ENCODE measurements at regions not wholly inside any gene's neighbourhood (a gene's known extent, or its start where the extent isn't known, plus 50 kb on each side); places are given as distances from the start of the nearest gene placed in this dataset.

DNA sequence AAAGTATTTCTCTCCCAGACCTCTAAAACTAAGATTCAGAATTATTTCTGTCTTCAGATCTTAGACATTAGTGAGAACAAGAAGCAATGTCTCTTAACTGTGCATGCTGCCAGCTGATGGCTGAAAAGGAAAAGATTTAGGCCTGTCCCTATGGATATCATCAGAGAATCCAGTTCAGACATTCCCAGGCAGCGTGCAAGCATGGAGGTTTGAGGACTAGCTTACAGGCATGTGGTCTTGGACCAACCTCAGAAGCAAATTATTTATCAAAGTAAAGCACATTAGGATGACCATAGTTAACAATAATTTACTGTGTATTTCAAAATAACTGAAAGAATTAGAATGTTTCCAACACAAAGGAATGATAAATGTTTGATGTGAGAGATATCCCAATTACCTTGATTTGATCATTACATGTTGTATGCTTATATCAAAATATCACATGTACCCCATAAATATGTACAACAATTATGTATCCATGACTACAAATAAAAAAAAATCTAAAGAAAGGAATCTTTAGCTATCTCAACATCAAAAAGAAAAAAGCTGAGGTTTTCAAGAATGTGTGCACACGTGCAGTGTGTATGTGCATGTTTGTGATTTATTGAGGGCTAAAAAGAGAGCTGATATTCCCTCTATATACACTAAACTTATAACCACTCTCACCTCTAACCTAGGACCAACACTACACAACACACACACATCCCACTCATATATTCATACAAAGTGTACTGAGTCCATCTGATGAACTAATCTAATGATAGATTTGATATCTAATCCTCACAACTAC is 108.9 kb upstream of the THBS1 start:
- POLR2A ChIA-PET (ENCODE audit: partially characterized antibody) = interaction anchor here (0.7 to 2.0 kb wide), 2 partner anchors 108 kb away, joined by 3 to 5 read pairs; partner anchors contain the start of gene THBS1
- Histone ChIP-seq H3K56ac (replicated peaks; ENCODE audit: insufficient read length, low read depth, low read length) (no peak overlapping the region), H3K4me2 (ENCODE audit: insufficient read depth in 1 of 2, low read depth in 2 of 2, low read length in 2 of 2) (no peak overlapping the region), H4K8ac (ENCODE audit: extremely low read depth, insufficient read depth, low read length) (no peak overlapping the region), H3K27ac (ENCODE audit: low read depth, low read length) (no peak overlapping the region), H4K5ac (ENCODE audit: insufficient read length, low read depth, low read length) (no peak overlapping the region), H3K4ac (replicated peaks; ENCODE audit: insufficient read length, low read depth, low read length) (no peak overlapping the region), H3K18ac (ENCODE audit: extremely low read depth, low read length) (no peak overlapping the region), H3K79me1 (ENCODE audit: low read depth, low read length) (no peaks in the 10 kb centered on the region), H2AFZ (ENCODE audit: low read length) (no peak overlapping the region), H4K91ac (replicated peaks; ENCODE audit: insufficient read length, low read length) (no peak overlapping the region), H3K27me3 (replicated peaks in 1 of 4; ENCODE audit: control insufficient read depth in 3 of 4, extremely low read depth in 1 of 4, insufficient read depth in 3 of 4, low read length in 3 of 4) (no peaks in the 10 kb centered on the region), H3K9ac (replicated peaks in 1 of 4; ENCODE audit: extremely low read depth in 1 of 4, low read depth in 3 of 4, low read length in 3 of 4) (no peak overlapping the region), H3K9me3 (ENCODE audit: insufficient read depth in 2 of 2, low read depth in 1 of 2, low read length in 1 of 2) (no peaks in the 10 kb centered on the region), H2BK5ac (ENCODE audit: low read depth, low read length) (no peak overlapping the region), H2BK120ac (replicated peaks; ENCODE audit: low read depth, low read length) (no peak overlapping the region), H4K20me1 (replicated peaks in 1 of 2; ENCODE audit: control insufficient read depth in 1 of 2, insufficient read depth in 2 of 2, low read length in 2 of 2) (no peaks in the 10 kb centered on the region), H2AK5ac (ENCODE audit: low read depth, low read length) (no peak overlapping the region), H2BK12ac (ENCODE audit: low read depth, low read length) (no peak overlapping the region), H3K23me2 (ENCODE audit: low read depth, low read length) (no peaks in the 10 kb centered on the region), H3K79me2 (ENCODE audit: control insufficient read depth in 1 of 2, insufficient read depth in 2 of 2, low read length in 2 of 2) (no peaks in the 10 kb centered on the region), H3K14ac (ENCODE audit: insufficient read length) (no peak overlapping the region), H3K36me3 (ENCODE audit: control insufficient read depth in 2 of 4, insufficient read depth in 4 of 4, low read length in 3 of 4) (no peaks in the 10 kb centered on the region), H2BK20ac (ENCODE audit: low read length) (no peak overlapping the region), H3K4me1 (replicated peaks in 1 of 4; ENCODE audit: control insufficient read depth in 3 of 4, insufficient read depth in 4 of 4, low read length in 3 of 4) (no peaks in the 10 kb centered on the region), H3K23ac (ENCODE audit: insufficient read length) (no peak overlapping the region), H3K4me3 (ENCODE audit: extremely low read depth in 1 of 4, insufficient read depth in 2 of 4, low read depth in 3 of 4, low read length in 4 of 4) (no peak overlapping the region), H2BK15ac (ENCODE audit: low read length) (no peak overlapping the region)
- DNase-seq (ENCODE audit: low read depth in 1 of 2, low spot score in 2 of 2) (no peak), FAIRE-seq (no peak)
- 95% methylated on average over 2 of the region's 2 CpGs; no CpG with 5 or more reads in 1 of the 2 experiments for WGBS, 2 experiments (ENCODE audit: extremely low coverage in 1 of 2, insufficient coverage in 1 of 2, insufficient read length in 1 of 2, insufficient replicate concordance in 2 of 2, low coverage in 1 of 2, low lambda C conversion rate in 2 of 2, missing lambda C conversion rate in 1 of 2)
- CTCF ChIA-PET (ENCODE audit: partially characterized antibody) = no interaction called here
- no peak for TF ChIP-seq TAF7 (optimal IDR thresholded peaks at IDR 0.05; ENCODE audit: borderline replicate concordance, low read depth, low read length)
- no peak for TF ChIP-seq NANOG (IDR thresholded peaks at IDR 0.05; ENCODE audit: insufficient read depth, low read depth, low read length, poor library complexity, severe bottlenecking)
- no peak for TF ChIP-seq CREB1 (IDR thresholded peaks at IDR 0.05)
- TF ChIP-seq BCL11A (IDR thresholded peaks at IDR 0.05; ENCODE audit: low read depth in 2 of 2, low read length in 2 of 2) = no peak
- no peak for TF ChIP-seq POLR2A (IDR thresholded peaks at IDR 0.05; ENCODE audit: control extremely low read depth in 1 of 2, low read depth in 2 of 2, low read length in 2 of 2)
